GM23248 (cell line): ENCODE measurements at regions not wholly inside any gene's neighbourhood (a gene's known extent, or its start where the extent isn't known, plus 50 kb on each side); places are given as distances from the start of the nearest gene placed in this dataset.

Source experiments
- DNase-seq: peaks from one replicate; pipeline ENCODE4 v3.0.0-alpha.2; 2015
- H2AFZ ChIP-seq: fragments of 200-600 bp; sonication (generic); 2 replicates; pipeline ENCODE4 v1.6.1; 2016; ENCODE audit warnings: antibody characterized with exemption
- H3F3A ChIP-seq: fragments of 200-600 bp; sonication (generic); 2 replicates; pipeline ENCODE4 v1.6.1; 2016; ENCODE audit warnings: mild to moderate bottlenecking, antibody characterized with exemption, mixed run types; ENCODE audit not compliant: insufficient read depth
- H3K27ac ChIP-seq: fragments of 200-600 bp; sonication (generic); 2 replicates; pipeline ENCODE4 v1.5.1; 2016; ENCODE audit warnings: mild to moderate bottlenecking
- H3K27me3 ChIP-seq: fragments of 200-600 bp; sonication (generic); replicated peaks from 2 replicates; pipeline ENCODE4 v1.6.1; 2016; ENCODE audit warnings: mild to moderate bottlenecking; ENCODE audit not compliant: insufficient read depth
- H3K36me3 ChIP-seq: fragments of 200-600 bp; sonication (generic); 2 replicates; pipeline ENCODE4 v1.6.1; 2016; ENCODE audit warnings: low read depth, mild to moderate bottlenecking
- H3K4me1 ChIP-seq: fragments of 200-600 bp; sonication (generic); 2 replicates; pipeline ENCODE4 v1.6.1; 2016; ENCODE audit warnings: mild to moderate bottlenecking; ENCODE audit not compliant: insufficient read depth
- H3K4me2 ChIP-seq: fragments of 200-600 bp; sonication (generic); one replicate; pipeline ENCODE4 v1.6.1; 2016; ENCODE audit warnings: mild to moderate bottlenecking; ENCODE audit not compliant: unreplicated experiment
- H3K4me3 ChIP-seq: fragments of 200-600 bp; sonication (generic); 2 replicates; pipeline ENCODE4 v1.5.1; 2016; ENCODE audit warnings: mild to moderate bottlenecking
- H3K79me2 ChIP-seq: fragments of 200-600 bp; sonication (generic); 2 replicates; pipeline ENCODE4 v1.6.1; 2016; ENCODE audit warnings: mild to moderate bottlenecking; ENCODE audit not compliant: insufficient read depth
- H3K9ac ChIP-seq: fragments of 200-600 bp; sonication (generic); 2 replicates; pipeline ENCODE4 v1.6.1; 2016; ENCODE audit warnings: mild to moderate bottlenecking
- H3K9me2 ChIP-seq: fragments of 200-600 bp; sonication (generic); 2 replicates; pipeline ENCODE4 v1.6.1; 2016; ENCODE audit warnings: mixed run types, mild to moderate bottlenecking, moderate library complexity; ENCODE audit not compliant: insufficient read depth
- H3K9me3 ChIP-seq: fragments of 200-600 bp; sonication (generic); one replicate; pipeline ENCODE4 v1.6.1; 2017; ENCODE audit warnings: low read depth
- H4K20me1 ChIP-seq: fragments of 200-600 bp; sonication (generic); 2 replicates; pipeline ENCODE4 v1.6.0; 2016; ENCODE audit not compliant: insufficient read depth
- EZH2 ChIP-seq: fragments of 200-600 bp; sonication (generic); IDR thresholded peaks from 2 replicates; pipeline ENCODE4 v1.6.1; 2018; ENCODE audit warnings: antibody characterized with exemption, mild to moderate bottlenecking; ENCODE audit not compliant: insufficient read depth, poor library complexity, severe bottlenecking
- EZH2phosphoT487 ChIP-seq: fragments of 200-600 bp; sonication (generic); IDR thresholded peaks from 2 replicates; pipeline ENCODE4 v1.6.1; 2018; ENCODE audit warnings: antibody characterized with exemption, moderate library complexity, mild to moderate bottlenecking, low read depth; ENCODE audit not compliant: insufficient read depth
- WGBS, 2 experiments: methylation state at CpG; one replicate each; pipeline ENCODE4 v1.1.6; 2015 to 2017; ENCODE audit warnings: low lambda C conversion rate in 2 of 2, low coverage in 1 of 2; ENCODE audit errors: missing lambda C conversion rate in 2 of 2; 5-methylcytosine and 5-hydroxymethylcytosine counted together
- in situ Hi-C: fragments of 300-500 bp; cut with MboI; formaldehyde crosslinking; loops from 2 replicates; pipeline ENCODE4 v1.15.0; 2020

- peak; percentile 17 for DNase-seq
- TF ChIP-seq EZH2phosphoT487 = no peak
- no peak for TF ChIP-seq EZH2
- H3K79me2 ChIP-seq = no peaks in the 10 kb centered on the region
- H3F3A ChIP-seq = no peaks in the 10 kb centered on the region
- 0 out of 2 replicates have a peak, but pooled peaks cover 9% of the 10 kb centered on the region for H3K4me1 ChIP-seq
- no peaks in the 10 kb centered on the region; the same call in 1 of the 2 replicates for H3K27me3 ChIP-seq
- no peaks in the 10 kb centered on the region for H3K9me3 ChIP-seq
- no peaks in the 10 kb centered on the region for H3K9me2 ChIP-seq
- H3K4me2 ChIP-seq = no peak overlapping the region
- no peaks in the 10 kb centered on the region for H4K20me1 ChIP-seq
- in situ Hi-C loops = no loop called here
- no peak overlapping the region for H3K9ac ChIP-seq
- H3K27ac ChIP-seq = no peak overlapping the region
- no peak overlapping the region for H2AFZ ChIP-seq
- 76 to 78% methylated on average over 3 of the region's 3 CpGs for WGBS, 2 experiments
- H3K36me3 ChIP-seq = no peaks in the 10 kb centered on the region
- H3K4me3 ChIP-seq = no peak overlapping the region
Measured at GRCh38 chr12:45613296-45613695, 116.2 kb upstream of the ARID2 start.

- Histone ChIP-seq H3K27ac (no peak overlapping the region), H3K79me2 (no peaks in the 10 kb centered on the region), H3K9ac (no peak overlapping the region), H3K4me1 (0 out of 2 replicates have a peak, but pooled peaks cover 9% of the 10 kb centered on the region), H4K20me1 (no peaks in the 10 kb centered on the region), H3K27me3 (no peaks in the 10 kb centered on the region; the same call in 1 of the 2 replicates), H3F3A (no peaks in the 10 kb centered on the region), H3K9me2 (no peaks in the 10 kb centered on the region), H3K36me3 (no peaks in the 10 kb centered on the region), H3K9me3 (no peaks in the 10 kb centered on the region), H3K4me3 (no peak overlapping the region), H2AFZ (no peak overlapping the region), H3K4me2 (no peak overlapping the region)
- no peak for DNase-seq
- 95 to 97% methylated on average over 2 of the region's 2 CpGs for WGBS, 2 experiments
- TF ChIP-seq EZH2 (no peak), EZH2phosphoT487 (no peak)
- in situ Hi-C loops = no loop called here
Measured at GRCh38 chr12:45613855-45614254, 115.7 kb upstream of the ARID2 start.

- H3K9ac ChIP-seq = no peak overlapping the region
- 0 out of 2 replicates have a peak, but pooled peaks cover 9% of the 10 kb centered on the region for H3K4me1 ChIP-seq
- no peak overlapping the region for H3K4me3 ChIP-seq
- WGBS, 2 experiments = 25 to 36% methylated on average over 1 of the region's 1 CpG
- no peak for TF ChIP-seq EZH2phosphoT487
- no peak for TF ChIP-seq EZH2
- H3K36me3 ChIP-seq = no peaks in the 10 kb centered on the region
- no peaks in the 10 kb centered on the region for H3F3A ChIP-seq
- H3K9me3 ChIP-seq = no peaks in the 10 kb centered on the region
- H3K4me2 ChIP-seq = no peak overlapping the region
- no peaks in the 10 kb centered on the region for H4K20me1 ChIP-seq
- no peak overlapping the region for H3K27ac ChIP-seq
- H3K27me3 ChIP-seq = no peaks in the 10 kb centered on the region; the same call in 1 of the 2 replicates
- H2AFZ ChIP-seq = no peak overlapping the region
- DNase-seq = peak; percentile 59
- in situ Hi-C loops = no loop called here
- no peaks in the 10 kb centered on the region for H3K79me2 ChIP-seq
- H3K9me2 ChIP-seq = no peaks in the 10 kb centered on the region
Measured at GRCh38 chr12:45615268-45615667, 114.2 kb upstream of the ARID2 start.

- Histone ChIP-seq H3K4me1 (0 out of 2 replicates have a peak, but pooled peaks cover 9% of the 10 kb centered on the region), H3K79me2 (no peaks in the 10 kb centered on the region), H3K9me3 (no peaks in the 10 kb centered on the region), H3K27ac (no peak overlapping the region), H3K9me2 (no peaks in the 10 kb centered on the region), H3K4me2 (no peak overlapping the region), H3F3A (no peaks in the 10 kb centered on the region), H3K36me3 (no peaks in the 10 kb centered on the region), H4K20me1 (no peaks in the 10 kb centered on the region), H3K9ac (no peak overlapping the region), H2AFZ (no peak overlapping the region), H3K4me3 (no peak overlapping the region), H3K27me3 (no peaks in the 10 kb centered on the region; the same call in 1 of the 2 replicates)
- TF ChIP-seq EZH2phosphoT487 (no peak), EZH2 (no peak)
- no peak for DNase-seq
- 77 to 79% methylated on average over 3 of the region's 3 CpGs for WGBS, 2 experiments
- in situ Hi-C loops = no loop called here
Measured at GRCh38 chr12:45619736-45620135, 109.8 kb upstream of the ARID2 start.

- Histone ChIP-seq H3F3A (no peaks in the 10 kb centered on the region), H3K27ac (no peak overlapping the region), H3K4me3 (no peak overlapping the region), H3K36me3 (no peaks in the 10 kb centered on the region), H4K20me1 (no peaks in the 10 kb centered on the region), H3K4me2 (no peak overlapping the region), H3K9me3 (no peaks in the 10 kb centered on the region), H3K79me2 (no peaks in the 10 kb centered on the region), H2AFZ (no peak overlapping the region), H3K27me3 (no peaks in the 10 kb centered on the region; the same call in 1 of the 2 replicates), H3K9ac (no peak overlapping the region), H3K9me2 (no peaks in the 10 kb centered on the region), H3K4me1 (no peaks in the 10 kb centered on the region)
- 36 to 40% methylated on average over 1 of the region's 1 CpG for WGBS, 2 experiments
- TF ChIP-seq EZH2 = no peak
- no peak for TF ChIP-seq EZH2phosphoT487
- in situ Hi-C loops = no loop called here
- no peak for DNase-seq
Measured at GRCh38 chr12:45621703-45622102, 107.8 kb upstream of the ARID2 start.
